ENCODE measurements at regions not wholly inside any gene's neighbourhood (a gene's known extent, or its start where the extent isn't known, plus 50 kb on each side); places are given as distances from the start of the nearest gene placed in this dataset.

DNA sequence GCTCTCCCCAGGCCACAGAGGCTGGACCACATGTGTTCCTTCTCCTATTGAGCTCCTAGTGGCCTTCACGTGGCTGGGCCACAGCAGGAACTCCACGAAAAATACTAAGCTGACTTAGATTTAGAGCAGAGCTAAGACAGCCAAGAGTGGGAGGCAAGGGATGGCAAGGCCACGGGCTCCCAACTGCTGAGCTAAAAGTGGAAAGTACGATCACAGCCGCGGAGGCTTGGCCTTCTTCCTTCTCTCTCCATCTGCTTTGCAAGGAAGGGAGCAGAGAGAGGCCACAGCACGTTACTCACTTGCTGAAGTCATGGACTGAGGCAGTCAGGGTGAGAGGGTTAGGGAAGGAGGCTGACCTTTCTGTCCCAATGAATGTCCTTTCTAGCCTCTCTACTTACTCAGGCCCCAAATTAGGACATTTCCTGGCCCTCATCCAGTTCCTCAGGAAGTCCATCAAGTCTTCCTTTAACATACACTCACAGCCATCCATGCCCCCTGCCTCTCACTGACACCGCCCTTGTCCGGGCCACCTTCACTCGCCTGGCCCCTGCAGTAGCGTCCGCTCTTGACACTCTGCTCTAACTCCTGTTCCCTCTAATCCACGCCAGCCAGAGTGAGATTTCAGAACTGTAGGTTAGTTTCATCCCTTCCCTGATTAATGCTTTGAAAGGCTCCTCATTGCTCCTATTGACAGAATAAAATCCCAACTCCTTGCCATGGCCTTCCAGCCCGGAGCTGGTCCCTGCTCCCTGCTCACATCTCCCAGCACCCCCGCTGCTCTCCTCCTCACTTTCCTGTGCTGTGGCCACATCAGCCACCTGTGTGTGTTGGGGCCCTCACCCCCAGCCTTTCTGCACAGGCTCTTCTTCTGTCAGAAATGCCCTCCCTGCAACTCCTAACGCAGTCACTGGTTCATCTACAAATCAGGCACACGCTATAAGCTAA, 204.2 kb downstream of the CYP26B1 start:
- no peak for DNase-seq (ENCODE audit: low read depth, low spot score)
- no peak overlapping the region for H3K4me3 ChIP-seq (ENCODE audit: low read length)

DNA sequence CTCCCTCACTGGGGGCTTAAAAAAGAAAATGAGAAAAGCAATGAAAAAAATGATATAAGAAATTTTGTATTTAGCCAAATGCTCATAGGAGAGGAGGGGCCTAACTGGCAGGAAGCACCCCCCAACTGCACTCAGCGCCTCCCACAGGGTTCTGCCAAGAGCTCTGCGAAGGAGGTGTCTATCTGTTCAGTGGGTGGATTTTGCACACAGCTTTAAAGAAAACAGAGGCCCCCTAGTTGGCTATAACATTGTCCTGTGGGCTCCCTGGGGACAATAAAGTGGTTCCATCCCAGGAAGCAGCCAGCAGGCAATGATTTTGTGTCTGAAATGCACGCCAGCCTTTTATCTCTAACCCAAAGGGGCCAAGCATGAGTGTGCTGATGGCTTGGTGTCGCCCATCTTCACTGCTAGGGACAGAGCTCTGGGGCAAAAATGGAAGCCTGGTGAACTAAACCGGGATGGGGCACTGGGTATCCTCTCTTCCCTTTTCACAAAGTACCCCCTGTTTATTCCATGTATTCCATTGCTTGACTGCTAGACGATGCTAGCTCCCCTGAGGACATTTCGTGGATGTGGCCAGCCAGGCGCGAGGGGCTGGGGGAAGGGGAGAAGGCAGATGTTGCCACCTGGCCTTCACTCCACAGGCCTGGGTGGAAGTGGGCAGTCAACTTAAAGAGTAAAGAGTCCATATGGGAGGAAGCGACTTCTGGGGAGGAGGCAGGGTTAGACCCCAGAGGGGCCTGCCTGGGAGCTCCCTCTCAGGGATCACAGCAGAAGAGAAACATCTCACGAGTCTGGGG, 205.7 kb downstream of the CYP26B1 start:
- DNase-seq (ENCODE audit: low read depth, low spot score): no peak

DNA sequence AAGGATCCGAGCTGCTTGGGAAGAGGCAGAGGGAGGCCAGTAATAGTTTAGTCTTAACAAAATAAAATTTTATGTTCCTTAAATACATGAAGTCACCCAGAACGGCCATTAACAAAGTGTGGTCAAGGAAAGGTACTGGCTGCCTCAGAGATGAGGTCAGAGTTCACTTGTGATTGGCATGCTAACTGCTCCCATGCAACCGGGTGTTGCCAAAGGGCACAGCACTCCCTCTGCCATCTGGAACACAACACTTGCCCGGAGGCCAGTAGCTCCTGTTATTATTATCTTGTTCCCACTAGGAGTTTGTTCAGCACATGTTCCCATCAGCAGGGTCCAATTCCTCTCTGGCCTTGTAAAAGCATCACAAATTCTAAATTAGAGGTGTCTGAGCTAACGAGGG, 207.0 kb downstream of the CYP26B1 start:
- H3K4me3 ChIP-seq (ENCODE audit: low read length): no peak overlapping the region
- no peak for DNase-seq (ENCODE audit: low read depth, low spot score)

More for the DNA sequence above, 205.7 kb downstream of the CYP26B1 start:
- H3K4me3 ChIP-seq (ENCODE audit: low read length): no peak overlapping the region

DNA sequence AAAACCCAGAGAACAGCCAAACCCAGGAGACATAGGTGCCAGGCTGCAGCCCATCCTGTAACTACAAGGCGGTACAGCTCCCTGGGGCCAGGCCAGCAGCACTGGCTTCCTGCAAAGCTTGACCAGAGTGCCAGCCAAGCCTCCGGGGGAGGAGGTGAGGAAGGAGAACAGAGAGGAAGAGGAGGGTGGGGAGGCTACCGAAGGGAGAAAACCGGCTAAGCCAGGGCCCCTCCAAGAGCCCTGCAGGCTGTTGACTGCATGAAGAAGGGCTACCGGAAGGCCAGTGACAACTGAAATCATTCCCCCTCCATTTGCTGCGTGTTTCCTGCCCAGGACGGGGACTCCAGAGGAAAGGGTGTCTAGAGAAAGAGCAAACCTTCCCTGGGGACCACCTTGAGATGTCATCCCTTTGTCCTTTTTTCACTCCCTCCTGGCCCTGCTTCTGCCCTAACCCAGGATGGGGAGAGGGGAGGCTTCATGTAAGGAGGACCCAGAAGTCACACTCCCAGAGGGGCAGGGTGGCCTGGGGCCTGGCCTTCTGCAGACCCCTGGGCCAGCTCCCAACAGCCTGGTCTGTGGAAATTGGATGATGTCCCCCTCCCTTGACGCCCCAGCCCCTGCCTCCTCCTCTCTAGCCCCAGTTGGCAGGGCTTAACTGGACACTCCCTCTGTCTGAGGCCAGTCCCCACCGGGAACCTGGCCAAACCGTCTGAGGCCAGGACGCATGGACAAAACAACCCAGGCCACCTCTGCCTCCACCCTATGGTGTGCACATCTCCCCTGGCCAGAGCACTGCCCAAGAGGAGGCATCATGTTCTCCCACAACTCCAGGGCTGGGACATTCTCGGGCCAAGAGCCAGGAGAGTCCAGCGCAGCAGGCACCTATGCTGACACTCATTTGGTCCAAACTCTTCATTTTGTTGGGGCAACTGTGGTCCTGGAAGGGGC, 207.8 kb downstream of the CYP26B1 start:
- DNase-seq (ENCODE audit: low read depth, low spot score): no peak
- no peak overlapping the region for H3K4me3 ChIP-seq (ENCODE audit: low read length)

DNA sequence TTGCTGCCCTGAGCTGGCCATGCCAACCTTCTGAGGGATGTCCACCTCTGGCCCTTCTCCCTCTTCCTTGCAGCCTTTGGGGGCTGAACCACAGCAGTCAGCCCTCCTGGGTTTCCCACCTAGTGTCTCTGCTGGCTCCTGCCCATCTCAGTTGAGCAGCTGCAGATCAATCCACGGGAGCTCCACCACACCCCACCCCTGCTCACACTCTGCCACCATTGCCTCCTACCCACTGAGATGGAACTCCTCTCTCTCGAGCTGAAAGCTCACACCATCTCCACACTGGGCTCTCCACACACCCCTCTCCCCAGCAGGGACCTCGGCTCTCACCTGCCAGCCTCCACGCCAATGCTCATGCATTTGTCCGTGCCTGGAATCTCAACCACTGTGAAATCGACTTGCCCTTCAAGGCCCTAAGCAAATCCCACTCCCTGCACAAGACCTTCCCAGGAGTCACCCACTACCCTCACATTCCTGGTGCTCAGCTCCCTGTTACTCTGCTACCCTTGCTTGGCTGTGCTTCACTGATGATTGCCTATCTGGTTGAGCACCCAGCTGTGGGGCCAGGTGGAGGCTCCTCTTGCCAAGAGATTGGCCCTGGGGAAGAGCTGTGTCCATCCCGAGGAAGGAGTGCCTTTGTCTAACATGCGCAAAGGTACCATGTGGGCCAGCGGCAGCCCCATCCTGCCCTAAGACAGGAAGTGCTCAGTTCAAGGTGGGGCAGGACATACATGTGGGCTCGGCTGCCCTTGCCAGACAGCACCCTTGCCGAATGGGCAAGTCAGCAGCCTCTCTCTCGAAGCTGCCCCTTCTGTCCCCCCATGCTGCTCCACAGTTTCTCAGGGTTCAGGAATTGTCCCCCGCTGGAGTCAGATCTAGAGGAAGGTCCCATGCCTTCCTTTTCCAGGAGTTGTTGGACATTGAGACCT, 208.7 kb downstream of the CYP26B1 start:
- no peak for DNase-seq (ENCODE audit: low read depth, low spot score)
- no peak overlapping the region for H3K4me3 ChIP-seq (ENCODE audit: low read length)

DNA sequence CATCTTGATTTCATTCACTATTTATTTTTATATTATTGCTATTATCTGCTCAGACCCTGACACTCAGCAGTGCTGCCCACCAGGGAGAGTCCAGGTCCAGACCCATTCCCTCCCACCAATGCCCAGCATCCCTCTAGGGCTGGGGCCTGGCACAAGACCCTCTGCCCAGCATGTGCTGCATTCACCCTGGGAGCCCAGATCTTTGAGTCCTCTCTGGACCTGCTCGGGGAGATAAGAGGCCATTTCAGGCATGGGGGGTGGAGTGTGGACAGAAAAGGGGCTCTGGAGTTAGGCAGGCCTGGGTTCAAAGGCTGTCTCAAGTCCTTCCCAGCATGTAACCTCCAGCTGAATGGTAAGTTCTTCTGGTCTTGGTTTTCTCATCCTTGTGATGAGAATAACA, 209.6 kb downstream of the CYP26B1 start:
- DNase-seq (ENCODE audit: low read depth, low spot score): no peak
- H3K4me3 ChIP-seq (ENCODE audit: low read length): no peak overlapping the region

DNA sequence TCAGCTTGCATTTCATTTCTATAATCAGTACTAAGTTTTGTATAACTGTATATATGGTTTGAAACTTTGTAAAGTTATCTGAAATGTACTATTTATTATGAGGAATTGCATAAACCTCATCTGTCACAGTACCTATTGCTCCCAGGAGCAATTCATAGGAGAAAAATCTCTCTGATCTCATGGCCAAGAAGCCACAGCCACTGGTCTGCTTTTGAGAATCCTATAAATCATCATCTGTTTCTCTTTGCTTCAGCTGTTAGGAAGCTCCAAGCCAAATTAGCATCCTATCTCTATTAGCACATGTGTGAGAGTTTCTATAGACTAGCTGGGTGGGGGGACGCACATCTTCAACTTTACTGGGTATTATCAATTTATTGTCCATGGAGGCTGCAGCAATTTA, 210.3 kb downstream of the CYP26B1 start:
- no peak overlapping the region for H3K4me3 ChIP-seq (ENCODE audit: low read length)
- no peak for DNase-seq (ENCODE audit: low read depth, low spot score)

DNA sequence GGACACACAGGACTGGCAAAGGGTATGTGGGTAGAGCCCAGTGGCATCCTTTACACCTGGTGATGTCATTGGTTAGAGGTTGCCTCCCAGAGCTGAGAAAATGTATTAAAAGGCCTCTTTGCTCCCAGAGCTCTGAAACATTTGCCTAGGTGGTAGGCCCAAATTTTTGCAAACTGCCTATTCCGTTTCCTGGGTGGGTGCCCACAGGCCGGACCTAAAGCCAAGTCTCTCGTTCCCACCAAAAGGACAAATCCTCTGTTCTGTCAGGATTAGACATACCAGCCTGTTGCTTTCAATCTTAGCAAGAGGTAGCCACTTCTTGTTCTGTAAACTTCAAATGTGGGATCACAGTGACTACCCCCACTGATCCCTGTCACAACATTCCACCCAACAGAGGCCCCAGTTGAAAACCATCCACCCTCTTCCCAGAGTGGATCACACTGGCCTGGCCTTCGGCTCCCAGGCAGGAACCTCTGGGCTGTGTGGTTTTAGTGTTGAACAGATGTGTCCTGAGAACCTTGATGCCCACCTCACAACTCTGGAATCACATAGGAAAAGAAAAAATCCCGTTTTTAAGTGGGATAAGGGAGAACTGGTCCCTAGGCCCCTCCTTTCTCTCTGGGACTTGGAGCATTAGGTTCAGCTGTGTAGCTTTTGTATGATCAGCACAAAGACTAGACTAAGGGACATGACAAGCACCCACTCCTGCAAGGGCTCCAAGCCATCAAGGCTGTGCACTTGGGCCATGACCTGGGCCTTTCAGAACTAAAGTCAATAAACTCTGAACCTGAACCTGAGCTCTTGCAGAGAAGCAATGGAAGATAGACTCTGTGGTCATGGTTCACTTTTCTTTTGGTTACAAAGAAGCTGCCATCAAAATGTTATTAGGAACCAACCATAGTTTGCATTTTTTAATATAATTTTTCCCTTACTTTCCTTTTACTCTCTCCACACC, 211.3 kb downstream of the CYP26B1 start:
- no peak for DNase-seq (ENCODE audit: low read depth, low spot score)
- no peak overlapping the region for H3K4me3 ChIP-seq (ENCODE audit: low read length)

DNA sequence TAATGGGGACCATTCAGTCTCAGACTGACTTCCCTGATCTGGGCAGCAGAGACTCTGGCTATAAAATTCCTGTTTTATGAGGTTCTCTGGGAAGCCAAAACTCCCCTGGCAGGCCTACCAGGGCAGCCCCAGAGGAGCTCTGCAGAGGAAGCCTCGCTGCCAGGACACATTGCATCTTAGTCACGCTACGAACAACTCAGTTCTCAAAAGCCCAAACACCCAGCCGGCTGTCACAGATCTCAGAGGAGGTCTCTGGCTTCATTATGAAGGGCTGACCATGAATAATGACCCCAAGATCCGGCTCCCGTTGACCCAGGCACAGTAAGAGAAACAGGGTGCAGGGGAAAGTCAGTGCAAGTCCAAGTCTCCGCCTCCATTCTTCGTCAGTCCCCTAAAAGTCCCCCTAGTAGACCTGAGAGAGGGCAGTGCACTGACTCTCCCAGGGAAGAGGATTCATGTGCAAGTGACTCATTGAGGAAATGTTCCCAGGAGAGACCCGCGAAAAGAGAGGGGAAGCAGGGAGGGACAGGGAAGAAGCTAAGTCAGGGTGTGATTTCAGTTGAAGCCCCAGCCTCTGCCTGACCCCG, 212.3 kb downstream of the CYP26B1 start:
- H3K4me3 ChIP-seq (ENCODE audit: low read length): no peak overlapping the region
- no peak for DNase-seq (ENCODE audit: low read depth, low spot score)

DNA sequence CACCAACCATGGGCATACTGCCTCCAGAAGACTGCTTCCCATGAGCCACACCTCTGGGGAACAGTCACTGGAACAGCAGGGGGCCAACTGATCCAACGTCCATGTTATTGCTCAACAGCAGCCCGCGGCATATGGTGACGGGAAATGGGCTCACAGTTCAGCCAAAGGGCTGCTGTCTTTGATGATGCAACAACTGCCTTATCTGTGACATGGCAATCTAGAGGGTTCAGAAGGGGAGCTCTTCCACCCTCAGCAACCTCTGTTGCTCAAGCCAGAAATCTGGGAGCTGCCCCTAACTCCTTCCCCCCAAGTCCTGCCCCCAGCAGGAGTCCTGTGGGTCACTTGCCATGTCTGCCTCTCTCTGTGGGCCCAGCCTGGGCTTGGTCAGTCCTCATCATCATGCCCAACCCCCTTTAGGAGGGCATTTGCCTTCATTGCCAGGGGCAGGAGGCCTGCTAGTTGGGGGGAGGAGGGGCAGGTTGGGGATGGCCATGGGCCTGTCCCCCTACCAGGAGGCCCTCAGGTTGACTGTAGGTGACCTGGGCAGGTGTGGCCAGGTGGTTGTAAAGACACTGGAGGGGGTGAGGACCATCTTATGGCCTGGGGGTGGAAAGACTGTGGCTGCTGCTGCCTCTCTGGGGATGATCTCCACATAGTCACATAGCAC, 212.9 kb downstream of the CYP26B1 start:
- no peak overlapping the region for H3K4me3 ChIP-seq (ENCODE audit: low read length)
- DNase-seq (ENCODE audit: low read depth, low spot score): no peak

DNA sequence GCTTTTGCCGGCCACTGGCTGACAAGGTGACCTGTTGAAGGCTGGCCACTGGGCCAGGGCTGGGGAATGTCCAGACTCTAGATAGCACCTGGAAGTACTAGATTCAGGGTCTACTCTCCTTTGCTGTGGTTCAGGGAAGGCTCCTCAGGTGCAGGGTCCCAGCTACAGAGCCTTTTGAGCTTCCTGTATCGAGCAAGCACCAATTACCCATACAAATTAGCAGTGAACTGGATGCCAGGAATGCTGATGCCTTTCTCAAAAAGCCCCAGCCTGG, 213.4 kb downstream of the CYP26B1 start:
- no peak for DNase-seq (ENCODE audit: low read depth, low spot score)
- H3K4me3 ChIP-seq (ENCODE audit: low read length): no peak overlapping the region

DNA sequence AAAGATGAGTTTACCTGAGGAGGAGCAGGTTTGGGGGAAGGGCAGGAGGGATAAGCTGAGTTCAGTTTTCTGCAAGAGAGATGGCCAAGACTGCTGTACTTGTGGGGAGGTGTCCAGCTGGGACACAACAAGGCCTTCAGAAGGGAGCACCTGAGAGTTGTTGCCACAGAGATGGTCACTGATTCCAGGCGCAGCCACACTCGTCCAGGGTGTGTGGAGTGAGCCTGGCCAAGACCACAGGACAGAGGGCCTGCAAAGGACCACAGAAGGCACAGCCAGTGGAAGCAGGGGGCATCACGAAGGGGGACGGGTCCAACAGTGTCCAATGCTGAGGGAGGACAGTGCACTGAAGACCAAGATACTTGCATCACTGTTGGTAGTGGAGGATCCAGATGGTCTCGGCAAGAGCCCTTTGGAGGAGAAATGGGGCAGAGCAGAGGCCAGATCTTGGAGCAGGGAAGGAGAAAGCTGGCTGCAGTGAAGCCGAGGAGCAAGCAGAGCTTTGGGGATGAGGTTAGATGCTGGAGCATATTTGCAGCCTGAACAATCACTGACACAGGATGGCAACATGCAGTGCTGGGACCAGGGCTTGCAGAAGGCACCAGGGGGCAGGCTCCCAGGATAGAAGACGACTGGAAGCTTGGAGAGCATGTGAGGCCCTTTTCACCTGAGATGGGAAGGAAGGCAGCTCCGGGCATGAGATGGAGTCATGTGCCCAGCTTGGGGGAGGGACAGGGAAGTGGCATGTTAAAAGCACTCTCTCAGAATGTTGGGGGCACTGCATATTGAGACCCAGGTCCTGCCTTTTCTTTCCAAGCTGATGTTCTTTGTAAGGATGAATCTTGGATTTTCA, 214.0 kb downstream of the CYP26B1 start:
- DNase-seq (ENCODE audit: low read depth, low spot score): no peak
- no peak overlapping the region for H3K4me3 ChIP-seq (ENCODE audit: low read length)

DNA sequence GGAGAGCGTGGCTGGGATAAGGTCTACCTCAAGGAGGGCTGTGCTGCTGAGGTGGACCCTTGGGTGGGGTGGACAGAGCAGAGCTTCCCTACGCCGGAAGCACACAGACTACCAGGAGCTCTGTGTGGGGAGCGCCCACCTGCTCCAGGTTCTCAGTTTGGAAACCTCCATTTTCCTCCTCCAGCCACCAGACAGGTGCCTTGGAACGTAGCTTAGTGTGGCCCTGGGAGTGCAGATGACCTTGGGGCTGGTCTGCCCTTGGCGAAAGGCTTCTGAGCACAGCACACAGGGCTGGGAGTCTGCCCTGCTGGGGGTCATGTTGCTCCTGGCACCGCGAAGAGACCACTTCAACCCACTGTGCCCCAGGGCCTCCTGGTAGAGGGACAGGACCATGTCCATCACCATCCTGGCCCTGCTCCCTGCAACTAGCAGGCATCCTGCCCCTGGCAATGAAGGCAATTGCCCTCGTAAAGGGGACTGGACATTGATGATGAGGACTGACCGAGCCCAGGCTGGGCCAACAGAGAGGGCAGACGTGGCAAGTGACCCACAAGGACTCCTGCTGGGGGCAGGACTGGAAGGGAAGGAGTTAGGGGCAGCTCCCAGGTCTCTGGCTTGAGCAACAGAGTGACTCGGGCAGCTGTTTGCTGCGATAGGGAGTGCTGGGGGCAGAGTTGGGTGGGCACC, 214.7 kb downstream of the CYP26B1 start:
- DNase-seq (ENCODE audit: low read depth, low spot score): no peak
- no peak overlapping the region for H3K4me3 ChIP-seq (ENCODE audit: low read length)

DNA sequence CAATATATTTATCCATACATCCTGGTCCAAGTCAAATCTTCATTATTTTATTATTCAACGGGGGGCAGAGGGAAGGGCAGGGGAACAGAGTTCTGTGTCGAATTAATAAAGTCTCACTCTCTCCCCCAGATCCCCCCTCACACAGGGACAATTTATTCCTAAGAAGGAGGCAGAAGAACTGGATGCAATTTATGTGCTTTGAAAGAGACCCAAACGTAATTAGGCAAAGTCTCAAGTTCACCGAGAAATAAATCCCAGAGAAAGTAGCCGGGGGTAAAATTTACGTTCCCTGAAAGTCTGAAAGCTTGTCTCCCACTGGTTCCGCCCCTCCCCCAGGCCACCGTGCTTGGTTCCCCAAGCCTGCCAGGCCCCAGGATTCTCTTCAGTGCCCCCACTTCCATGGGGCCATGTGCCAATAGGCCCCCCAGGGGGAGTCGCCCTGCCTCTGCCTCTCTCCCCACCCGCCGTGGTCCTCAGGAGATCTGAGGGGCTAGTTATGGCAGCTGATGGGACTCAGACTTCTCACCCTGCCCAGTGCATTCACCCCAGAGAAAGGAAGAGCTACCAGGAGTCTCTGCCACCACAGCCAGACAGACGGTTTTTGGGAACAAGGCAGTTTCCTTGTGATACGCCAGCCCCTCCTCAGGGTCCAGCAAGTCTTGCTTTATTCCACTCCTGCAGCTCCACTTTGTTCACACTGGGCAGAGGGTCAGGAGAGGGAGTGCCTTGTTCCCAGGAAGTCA, 215.5 kb downstream of the CYP26B1 start:
- no peak for DNase-seq (ENCODE audit: low read depth, low spot score)
- H3K4me3 ChIP-seq (ENCODE audit: low read length): no peak overlapping the region

Data from Jurkat, Clone E6-1 (cell line).